GM12892 (cell line): ENCODE measurements at regions not wholly inside any gene's neighbourhood (a gene's known extent, or its start where the extent isn't known, plus 50 kb on each side); places are given as distances from the start of the nearest gene placed in this dataset.

Experiments
- DNase-seq: peaks from one replicate; pipeline ENCODE4 v3.0.0; 2011; ENCODE audit not compliant: insufficient read length
- FAIRE-seq: peaks from 2 replicates; lab custom pipeline; 2011; peaks lifted over from hg19 to GRCh38; lab: Jason Lieb, UNC
- POLR2A ChIP-seq: IDR thresholded peaks from 2 replicates; pipeline ENCODE4 v1.6.1; 2011; ENCODE audit warnings: low read depth, low read length, control low read depth
- POLR2AphosphoS5 ChIP-seq: IDR thresholded peaks from 2 replicates; pipeline ENCODE4 v1.6.1; 2011; ENCODE audit warnings: low read depth, low read length, control low read depth
- TAF1 ChIP-seq: IDR thresholded peaks from 2 replicates; pipeline ENCODE4 v1.6.1; 2011; ENCODE audit warnings: low read depth, mild to moderate bottlenecking, control low read depth, low read length, borderline replicate concordance

- TF ChIP-seq TAF1 (no peak), POLR2A (no peak), POLR2AphosphoS5 (no peak)
- FAIRE-seq (no peak), DNase-seq (no peak)
These were observed 170.7 kb downstream of the PSMG1 start for GRCh38 chr21:39012326-39013230.

- no peak for TF ChIP-seq TAF1
- TF ChIP-seq POLR2A: no peak
- TF ChIP-seq POLR2AphosphoS5: no peak
- DNase-seq (no peak), FAIRE-seq (no peak)
These were observed 171.3 kb downstream of the PSMG1 start for GRCh38 chr21:39011911-39012310.

GRCh38 chr21:39010629-39011404 is 172.4 kb downstream of the PSMG1 start:
- FAIRE-seq: no peak
- no peak for DNase-seq
- TF ChIP-seq TAF1: no peak
- no peak for TF ChIP-seq POLR2A
- TF ChIP-seq POLR2AphosphoS5: no peak

GRCh38 chr21:39009587-39010225 is 173.5 kb downstream of the PSMG1 start:
- FAIRE-seq: no peak
- TF ChIP-seq POLR2A: no peak
- no peak for TF ChIP-seq TAF1
- no peak for TF ChIP-seq POLR2AphosphoS5

GRCh38 chr21:39007985-39008384 is 175.3 kb downstream of the PSMG1 start:
- FAIRE-seq (no peak), DNase-seq (no peak)
- TF ChIP-seq TAF1 (no peak), POLR2AphosphoS5 (no peak), POLR2A (no peak)

More at GRCh38 chr21:39009587-39010225, 173.5 kb downstream of the PSMG1 start:
- no peak for DNase-seq

GRCh38 chr21:39007532-39007931 is 175.7 kb downstream of the PSMG1 start:
- no peak for DNase-seq
- no peak for FAIRE-seq
- TF ChIP-seq POLR2A: no peak
- no peak for TF ChIP-seq POLR2AphosphoS5
- no peak for TF ChIP-seq TAF1

- TF ChIP-seq TAF1 (no peak), POLR2AphosphoS5 (no peak), POLR2A (no peak)
- no peak for FAIRE-seq
- no peak for DNase-seq
These were observed 176.5 kb downstream of the PSMG1 start for GRCh38 chr21:39006571-39007311.

GRCh38 chr21:39005502-39005787 is 177.8 kb downstream of the PSMG1 start:
- FAIRE-seq (no peak), DNase-seq (no peak)
- no peak for TF ChIP-seq TAF1
- TF ChIP-seq POLR2AphosphoS5: no peak
- no peak for TF ChIP-seq POLR2A

- TF ChIP-seq POLR2A (no peak), TAF1 (no peak), POLR2AphosphoS5 (no peak)
- FAIRE-seq (no peak), DNase-seq (no peak)
These were observed 178.4 kb downstream of the PSMG1 start for GRCh38 chr21:39004634-39005501.
